HG03378 (cell line): ENCODE measurements at regions not wholly inside any gene's neighbourhood (a gene's known extent, or its start where the extent isn't known, plus 50 kb on each side); places are given as distances from the start of the nearest gene placed in this dataset.

Experiments
- ATAC-seq: cut with Tn5 transposase; IDR thresholded peaks from one replicate; pipeline ENCODE4 v1.9.1; 2021; ENCODE audit warnings: mild to moderate bottlenecking, moderate library complexity; ENCODE audit not compliant: unreplicated experiment

DNA sequence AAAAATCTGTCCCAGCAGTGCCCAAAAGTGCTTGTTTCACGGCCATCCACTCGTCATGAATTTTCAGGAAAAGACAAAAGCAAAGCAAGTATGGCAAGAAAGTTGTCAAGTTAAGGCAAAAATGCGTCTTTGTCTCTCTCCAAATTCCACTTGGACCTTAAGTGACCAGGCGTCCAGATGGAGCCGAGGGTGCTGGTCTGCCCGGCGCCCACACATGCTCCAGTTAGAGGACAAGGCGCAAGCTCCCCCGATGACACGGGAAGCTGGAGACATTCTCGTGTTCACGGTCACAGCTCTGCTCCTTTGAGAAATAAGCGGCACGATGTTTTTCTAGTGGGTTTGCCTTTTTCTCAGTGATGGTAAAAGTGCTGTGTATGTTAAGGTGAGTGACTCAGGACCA, 219.0 kb downstream of the BRD1 start:
- ATAC-seq = no peak

- ATAC-seq = no peak
Measured at GRCh38 chr22:49608228-49608627, 219.4 kb downstream of the BRD1 start.

DNA sequence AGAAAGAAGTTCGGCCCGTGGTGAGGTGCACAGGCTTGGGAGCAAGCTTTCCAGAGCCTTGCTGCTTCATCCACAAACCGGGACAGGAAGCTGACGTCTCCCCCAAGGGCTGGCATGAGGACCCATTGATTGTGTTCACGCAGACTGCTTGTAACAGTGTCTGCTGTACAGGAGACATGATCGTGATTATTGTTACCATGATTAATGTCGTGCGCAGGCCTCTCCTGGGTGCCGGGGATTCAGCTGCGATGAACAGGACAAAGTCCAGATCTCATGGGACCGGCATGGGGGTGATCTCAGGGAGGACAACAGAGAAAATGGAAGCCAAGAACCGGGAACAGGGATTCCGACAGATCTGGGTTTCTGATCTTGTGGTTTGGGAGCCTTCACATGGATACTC, 219.9 kb downstream of the BRD1 start:
- ATAC-seq = no peak

- no peak for ATAC-seq
Measured at GRCh38 chr22:49606562-49607290, 220.9 kb downstream of the BRD1 start.

DNA sequence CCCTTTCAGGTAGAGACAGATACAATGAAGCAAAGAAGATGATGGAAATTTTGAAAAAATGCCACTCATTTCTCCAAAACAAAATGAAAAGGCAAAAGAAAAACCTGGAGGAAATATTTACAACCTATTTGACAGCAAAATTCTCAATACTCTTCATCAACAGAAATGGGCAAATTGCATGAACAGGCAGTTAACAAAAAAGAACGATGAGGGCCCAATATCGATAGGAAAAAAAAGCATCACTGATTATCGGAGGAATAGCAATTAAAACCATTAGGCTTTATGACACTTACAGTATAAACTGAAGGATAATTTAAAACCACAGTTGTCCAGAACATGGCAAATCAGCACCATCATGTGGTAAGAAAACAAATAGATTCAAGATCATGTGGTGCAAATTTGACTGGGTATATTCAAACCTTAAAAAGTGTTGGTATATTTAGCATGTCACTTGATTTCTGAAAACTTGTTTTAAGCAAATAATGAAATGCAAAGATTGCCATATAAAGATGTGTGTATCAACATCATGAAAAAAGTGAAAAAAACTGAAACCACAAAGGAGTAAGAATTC, 222.9 kb downstream of the BRD1 start:
- no peak for ATAC-seq

- ATAC-seq = no peak
Measured at GRCh38 chr22:49603016-49603415, 224.7 kb downstream of the BRD1 start.

- ATAC-seq = no peak
Measured at GRCh38 chr22:49602481-49602880, 225.2 kb downstream of the BRD1 start.

DNA sequence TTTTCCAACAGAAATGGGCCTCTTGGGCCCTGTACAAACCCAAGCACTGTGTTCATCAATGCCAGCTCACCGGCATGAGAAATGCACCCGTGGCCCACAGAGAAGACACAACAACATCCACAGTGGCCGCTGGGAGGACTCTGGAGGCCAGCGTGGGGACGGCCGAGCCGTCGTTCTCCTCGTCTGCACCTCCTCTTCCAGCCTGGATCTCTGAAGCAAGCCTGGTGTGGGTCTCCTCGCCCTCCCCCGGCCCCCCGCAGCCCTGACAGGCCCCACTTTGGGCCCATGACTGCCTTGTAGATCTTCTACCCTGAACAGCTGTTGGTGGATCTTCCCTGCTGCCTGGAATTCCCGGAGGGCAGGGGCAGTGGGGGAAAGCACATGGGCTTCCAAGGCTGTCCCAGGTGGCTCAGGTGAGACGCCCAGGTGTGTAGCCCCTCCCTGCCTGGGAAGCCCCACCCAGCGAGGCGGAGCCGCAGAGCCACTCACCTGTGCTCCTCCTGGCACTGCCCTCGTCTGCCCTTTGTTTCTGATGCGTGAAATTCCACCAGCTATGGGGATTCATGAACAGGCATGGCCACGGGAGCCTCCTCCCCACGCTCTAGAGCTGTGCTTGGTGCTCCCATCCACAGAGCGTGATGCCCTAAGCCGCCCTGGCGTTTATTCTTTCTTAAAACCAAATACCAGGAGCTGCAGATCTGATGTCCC, 225.9 kb downstream of the BRD1 start:
- no peak for ATAC-seq

DNA sequence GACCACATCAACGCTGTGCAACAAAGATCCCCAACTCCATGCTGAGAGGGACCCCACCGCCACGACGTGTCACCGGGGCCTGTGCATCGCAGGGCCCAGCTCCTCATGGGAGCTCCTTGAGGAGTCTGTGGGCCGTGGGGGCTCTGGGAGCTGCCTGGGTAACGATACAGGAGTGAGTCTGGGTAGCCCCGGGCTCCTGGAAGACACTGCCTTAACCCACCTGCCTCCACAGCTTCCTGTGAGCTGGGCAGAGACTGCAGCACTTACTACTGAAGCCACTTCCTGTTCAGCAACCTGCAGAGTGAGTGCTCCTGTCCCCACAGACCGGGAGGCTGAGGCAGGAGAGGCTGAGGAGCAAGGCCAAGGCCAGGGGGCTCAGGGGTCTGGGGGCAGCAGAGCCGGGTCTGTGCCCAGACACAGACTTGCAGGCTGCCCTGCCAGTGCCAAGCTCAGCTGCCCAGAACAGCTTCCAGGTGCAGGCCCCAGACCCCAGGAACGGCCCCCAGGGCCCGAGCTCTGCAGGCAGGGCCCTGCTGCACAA, 226.7 kb downstream of the BRD1 start:
- ATAC-seq = no peak

DNA sequence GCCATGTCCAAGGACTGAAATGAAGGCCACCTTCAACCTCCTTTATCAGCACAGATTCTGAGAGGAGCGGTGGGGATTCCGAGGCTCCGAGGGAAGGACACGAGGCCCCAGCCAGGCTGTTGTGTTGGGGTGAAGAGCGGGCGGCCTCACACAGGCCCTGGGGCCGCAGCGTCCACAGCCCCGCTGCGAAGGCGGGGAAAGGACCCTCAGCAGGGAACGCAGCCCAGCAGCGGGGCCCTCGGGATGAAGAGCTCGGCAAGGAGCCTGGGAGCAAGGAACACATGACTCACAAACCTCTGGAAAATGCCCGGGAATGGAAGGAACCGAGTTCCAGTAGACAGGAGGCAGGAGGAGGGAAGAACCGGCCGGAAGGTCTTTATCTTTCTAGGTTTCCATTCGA, 227.2 kb downstream of the BRD1 start:
- ATAC-seq = no peak

DNA sequence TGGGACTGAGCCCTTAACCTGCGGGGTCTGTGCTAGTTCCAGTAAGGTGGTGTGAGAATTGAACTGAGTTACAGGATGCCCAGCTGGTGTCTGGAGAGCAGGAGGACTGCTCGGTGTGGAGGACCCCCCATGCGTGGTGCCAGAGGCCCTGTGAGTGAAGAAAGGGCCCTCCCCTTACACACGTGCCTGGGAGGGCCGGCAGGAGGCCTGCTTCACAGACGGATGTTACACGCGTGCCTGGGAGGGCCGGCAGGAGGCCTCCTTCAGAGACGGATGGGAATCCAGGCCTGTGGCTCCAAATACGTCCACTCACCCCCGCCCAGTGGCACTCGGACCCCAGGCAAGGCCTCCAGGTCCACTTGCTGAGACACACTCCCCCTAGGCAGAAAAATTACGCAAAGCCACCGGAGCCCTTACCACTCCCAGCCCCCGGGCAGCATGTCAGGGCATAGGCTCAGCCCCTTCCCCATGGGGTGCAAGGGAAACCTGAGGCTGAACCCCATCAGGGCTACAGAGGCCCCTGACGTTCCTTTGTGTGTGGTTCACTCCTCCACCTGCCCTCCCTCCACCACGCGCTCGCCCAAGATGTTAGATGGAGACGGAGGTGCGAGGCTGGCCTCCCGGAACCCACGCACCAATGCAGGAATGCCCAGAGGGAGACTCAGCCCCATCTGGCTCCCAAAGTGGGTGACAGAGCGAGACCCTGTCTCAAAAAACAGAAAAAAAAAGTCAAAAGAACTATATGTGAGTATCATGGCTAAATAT, 227.8 kb downstream of the BRD1 start:
- ATAC-seq = no peak

GRCh38 chr22:49599039-49599438, 228.6 kb downstream of the BRD1 start:
- no peak for ATAC-seq

- no peak for ATAC-seq
Measured at GRCh38 chr22:49598338-49598737, 229.3 kb downstream of the BRD1 start.

- no peak for ATAC-seq
Measured at GRCh38 chr22:49597428-49598039, 230.1 kb downstream of the BRD1 start.

DNA sequence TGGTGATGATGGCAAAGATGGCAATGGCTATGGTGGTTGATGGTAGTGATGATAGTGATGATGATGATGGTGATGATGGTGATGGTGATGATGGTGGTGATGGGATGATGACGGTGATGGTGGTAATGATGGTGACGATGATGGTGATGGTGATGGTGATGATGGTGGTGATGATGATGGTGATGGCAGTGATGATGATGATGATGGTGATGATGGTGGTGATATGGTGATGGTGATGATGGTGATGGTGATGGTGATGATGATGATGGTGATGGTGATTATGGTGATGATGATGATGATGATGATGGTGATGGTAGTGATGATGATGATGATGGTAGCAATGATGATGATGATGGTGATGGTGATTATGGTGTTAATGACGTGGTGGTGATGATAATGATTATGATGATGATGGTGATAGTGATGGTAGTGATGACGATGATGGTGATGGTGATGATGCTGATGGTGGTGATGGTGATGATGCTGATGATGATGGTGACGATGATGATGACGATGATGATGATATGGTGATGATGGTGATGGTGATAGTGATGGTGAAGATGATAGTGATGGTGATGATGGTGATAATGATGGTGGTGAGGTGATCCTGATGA, 232.1 kb downstream of the BRD1 start:
- no peak for ATAC-seq

DNA sequence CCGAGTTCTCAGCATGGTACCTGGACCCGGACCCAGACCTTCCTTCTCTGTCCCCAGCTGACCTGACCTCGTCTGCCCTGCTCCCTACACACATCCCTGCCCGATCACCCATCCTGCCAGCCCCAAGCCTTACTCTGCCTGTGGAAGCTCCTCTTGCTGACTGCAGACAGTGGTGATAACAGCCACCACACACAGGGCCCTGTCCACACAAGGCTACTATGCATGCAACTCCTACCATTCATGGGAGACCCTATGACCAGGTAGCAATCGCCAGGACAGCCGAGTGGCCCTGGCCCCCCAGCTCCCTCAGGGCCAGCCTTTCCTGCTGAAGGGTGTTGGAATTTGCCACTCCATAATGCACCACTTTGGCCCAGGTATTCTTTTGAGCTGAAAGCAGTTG, 233.6 kb downstream of the BRD1 start:
- no peak for ATAC-seq

DNA sequence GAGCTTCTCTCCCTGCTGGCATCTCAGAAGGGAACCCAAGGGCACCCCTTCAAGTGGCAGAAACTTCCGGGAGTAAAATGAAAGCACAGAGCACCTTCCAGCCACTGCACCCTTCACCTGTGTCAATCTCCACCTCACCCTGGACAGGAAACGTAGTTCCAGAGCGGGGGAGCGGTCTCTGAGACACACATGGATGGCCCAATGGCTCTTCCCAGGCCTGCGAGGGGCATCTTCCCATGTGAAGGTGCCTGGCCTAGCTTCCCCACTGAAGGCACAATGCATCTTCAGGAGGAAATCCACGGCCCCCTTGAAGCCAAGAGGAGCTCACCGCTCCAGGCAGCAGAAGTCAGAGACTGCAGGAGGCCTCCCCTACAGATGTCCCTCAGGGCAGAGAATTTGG, 234.2 kb downstream of the BRD1 start:
- ATAC-seq = no peak

GRCh38 chr22:49592780-49593501, 234.7 kb downstream of the BRD1 start:
- no peak for ATAC-seq

DNA sequence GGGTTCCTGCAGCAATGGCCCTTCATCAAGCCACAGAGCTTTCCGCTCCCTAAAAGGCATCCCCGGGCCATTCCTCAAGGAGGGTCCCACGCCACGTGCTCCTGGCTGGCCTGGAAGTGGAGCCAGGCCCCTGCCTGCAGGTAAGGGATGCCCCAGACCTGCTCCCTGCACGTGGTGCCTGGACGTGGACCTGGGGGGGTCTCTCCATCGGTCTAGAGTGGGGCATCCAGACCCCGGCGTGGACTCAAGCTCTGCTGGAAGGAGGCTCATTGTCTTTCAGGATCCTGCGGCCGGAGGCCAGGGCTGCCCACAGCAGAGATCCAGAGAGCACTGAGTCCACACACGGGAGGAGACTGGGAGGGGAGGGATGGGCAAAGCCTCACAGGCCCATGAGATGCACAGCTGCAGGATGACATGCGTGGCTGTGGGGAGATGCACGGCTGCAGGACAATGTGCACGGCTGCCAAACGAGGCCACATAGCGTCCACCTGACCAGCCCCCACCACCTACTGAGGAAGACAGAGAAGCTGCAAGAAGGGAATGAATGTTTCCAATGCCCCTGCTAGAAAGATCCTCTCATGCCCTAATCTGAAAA, 236.7 kb downstream of the BRD1 start:
- ATAC-seq = no peak
